ENCODE measurements at regions not wholly inside any gene's neighbourhood (a gene's known extent, or its start where the extent isn't known, plus 50 kb on each side); places are given as distances from the start of the nearest gene placed in this dataset.

DNA sequence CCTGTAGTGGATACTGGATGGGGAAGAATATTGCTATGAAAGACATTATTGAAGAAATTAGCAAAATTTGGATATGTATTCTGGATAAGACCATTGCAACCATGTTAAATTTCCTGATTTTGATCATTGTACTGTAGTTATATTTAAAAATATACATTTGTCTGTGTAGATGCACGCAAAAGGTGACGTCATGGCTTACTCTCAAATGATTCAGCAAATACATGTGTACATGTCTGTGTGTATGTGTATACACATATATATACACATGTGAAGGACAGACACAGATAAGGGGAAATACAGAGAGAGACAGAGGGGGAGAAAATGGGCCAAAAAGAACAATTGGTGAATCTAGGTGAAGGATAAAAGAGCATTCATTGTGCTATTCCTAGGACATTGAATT lies 82.3 kb upstream of the PLCB4 start:
- ChIA-PET CTCF (no interaction called here), POLR2A (no interaction called here)

DNA sequence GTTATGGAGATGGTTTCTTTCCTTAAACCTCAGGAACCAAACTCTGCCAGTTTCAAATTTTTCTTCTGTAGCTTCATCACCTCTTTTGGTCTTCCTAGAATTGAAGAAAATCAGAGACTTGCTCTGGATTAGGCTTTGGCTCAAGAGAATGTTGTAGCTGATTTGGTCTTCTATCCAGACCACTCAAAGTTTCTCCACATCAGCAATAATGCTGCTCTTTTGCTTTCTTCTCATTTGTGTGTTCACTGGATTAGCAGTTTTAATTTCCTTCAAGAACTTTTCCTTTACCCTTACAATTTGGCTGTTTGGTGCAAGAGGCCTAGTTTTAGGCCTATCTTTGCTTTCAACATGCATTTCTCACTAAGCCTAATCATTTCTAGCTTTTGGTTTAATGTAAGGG lies 78.1 kb upstream of the PLCB4 start:
- ChIA-PET CTCF (no interaction called here), POLR2A (no interaction called here)
- DNase-seq (ENCODE audit: low spot score) (no peak), ATAC-seq (no peak)
- TF ChIP-seq NFATC4 (CRISPR knock-in tag; IDR thresholded peaks at IDR 0.05), result no peak
- no peaks in the 10 kb centered on the region for H3K27me3 Mint-ChIP-seq (ENCODE audit: low read depth)
- H3K27ac Mint-ChIP-seq, result no peak overlapping the region
- no peaks in the 10 kb centered on the region for H3K36me3 Mint-ChIP-seq
- H3K4me3 Mint-ChIP-seq, result no peak overlapping the region
- H3K4me1 Mint-ChIP-seq, result peaks cover 4% of the 10 kb centered on the region; the same call in 1 of the 2 replicates
- H3K9me3 Mint-ChIP-seq, result no peaks in the 10 kb centered on the region

More for the DNA sequence above, 82.3 kb upstream of the PLCB4 start:
- ATAC-seq (no peak), DNase-seq (ENCODE audit: low spot score) (no peak)
- no peak overlapping the region for H3K4me3 Mint-ChIP-seq
- no peak overlapping the region for H3K27ac Mint-ChIP-seq
- H3K27me3 Mint-ChIP-seq (ENCODE audit: low read depth), result no peaks in the 10 kb centered on the region
- H3K36me3 Mint-ChIP-seq, result no peaks in the 10 kb centered on the region
- H3K4me1 Mint-ChIP-seq, result peaks cover 4% of the 10 kb centered on the region; the same call in 1 of the 2 replicates
- no peaks in the 10 kb centered on the region for H3K9me3 Mint-ChIP-seq
- TF ChIP-seq, protein P1, sequence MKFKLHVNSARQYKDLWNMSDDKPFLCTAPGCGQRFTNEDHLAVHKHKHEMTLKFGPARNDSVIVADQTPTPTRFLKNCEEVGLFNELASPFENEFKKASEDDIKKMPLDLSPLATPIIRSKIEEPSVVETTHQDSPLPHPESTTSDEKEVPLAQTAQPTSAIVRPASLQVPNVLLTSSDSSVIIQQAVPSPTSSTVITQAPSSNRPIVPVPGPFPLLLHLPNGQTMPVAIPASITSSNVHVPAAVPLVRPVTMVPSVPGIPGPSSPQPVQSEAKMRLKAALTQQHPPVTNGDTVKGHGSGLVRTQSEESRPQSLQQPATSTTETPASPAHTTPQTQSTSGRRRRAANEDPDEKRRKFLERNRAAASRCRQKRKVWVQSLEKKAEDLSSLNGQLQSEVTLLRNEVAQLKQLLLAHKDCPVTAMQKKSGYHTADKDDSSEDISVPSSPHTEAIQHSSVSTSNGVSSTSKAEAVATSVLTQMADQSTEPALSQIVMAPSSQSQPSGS (CRISPR knock-in tag; IDR thresholded peaks at IDR 0.05; ENCODE audit: borderline replicate concordance, low read depth), result no peak
- TF ChIP-seq OVOL2 (CRISPR knock-in tag; IDR thresholded peaks at IDR 0.05; ENCODE audit: borderline replicate concordance) (no peak), SMAD4 (CRISPR knock-in tag; IDR thresholded peaks at IDR 0.05) (no peak), TCF7 (CRISPR knock-in tag; IDR thresholded peaks at IDR 0.05; ENCODE audit: low read depth) (no peak), ZNF121 (CRISPR knock-in tag; IDR thresholded peaks at IDR 0.05) (no peak), ZBTB21 (CRISPR knock-in tag; IDR thresholded peaks at IDR 0.05; ENCODE audit: borderline replicate concordance) (no peak), SP1 (CRISPR knock-in tag; conservative IDR thresholded peaks at IDR 0.05) (no peak)
- TF ChIP-seq, protein P2, sequence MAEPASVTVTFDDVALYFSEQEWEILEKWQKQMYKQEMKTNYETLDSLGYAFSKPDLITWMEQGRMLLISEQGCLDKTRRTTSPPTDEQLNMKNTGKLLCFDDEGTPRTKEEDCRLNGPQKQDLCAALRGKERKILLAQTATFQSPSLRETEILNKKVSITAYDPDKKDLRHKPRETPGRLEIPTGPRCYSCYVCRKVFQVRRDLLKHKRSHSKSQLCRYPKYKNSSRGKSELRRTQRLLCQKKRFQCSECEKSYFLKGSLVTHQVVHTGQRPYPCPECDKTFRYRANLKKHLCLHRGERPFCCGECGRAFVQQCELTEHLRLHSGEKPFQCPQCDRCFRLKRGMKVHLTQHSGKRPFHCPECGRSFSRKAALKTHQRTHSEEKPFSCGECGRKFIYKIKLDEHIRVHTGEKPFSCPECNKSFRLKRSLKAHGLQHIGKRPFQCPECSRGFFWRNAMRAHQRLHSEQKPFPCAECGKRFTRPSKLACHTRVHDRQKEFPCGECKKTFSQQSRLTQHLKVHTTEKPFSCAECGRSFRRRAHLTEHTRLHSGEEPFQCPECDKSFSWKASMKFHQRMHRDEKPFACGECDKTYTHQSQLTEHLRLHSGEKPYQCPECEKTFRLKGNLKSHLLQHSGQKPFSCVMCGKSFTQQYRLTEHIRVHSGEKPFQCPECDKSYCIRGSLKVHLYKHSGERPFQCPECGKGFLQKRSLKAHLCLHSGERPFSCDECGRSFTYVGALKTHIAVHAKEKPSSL (CRISPR knock-in tag; conservative IDR thresholded peaks at IDR 0.05), result no peak
- TF ChIP-seq, protein P3, sequence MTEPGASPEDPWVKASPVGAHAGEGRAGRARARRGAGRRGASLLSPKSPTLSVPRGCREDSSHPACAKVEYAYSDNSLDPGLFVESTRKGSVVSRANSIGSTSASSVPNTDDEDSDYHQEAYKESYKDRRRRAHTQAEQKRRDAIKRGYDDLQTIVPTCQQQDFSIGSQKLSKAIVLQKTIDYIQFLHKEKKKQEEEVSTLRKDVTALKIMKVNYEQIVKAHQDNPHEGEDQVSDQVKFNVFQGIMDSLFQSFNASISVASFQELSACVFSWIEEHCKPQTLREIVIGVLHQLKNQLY (CRISPR knock-in tag; IDR thresholded peaks at IDR 0.05), result no peak
- TF ChIP-seq, protein P4, sequence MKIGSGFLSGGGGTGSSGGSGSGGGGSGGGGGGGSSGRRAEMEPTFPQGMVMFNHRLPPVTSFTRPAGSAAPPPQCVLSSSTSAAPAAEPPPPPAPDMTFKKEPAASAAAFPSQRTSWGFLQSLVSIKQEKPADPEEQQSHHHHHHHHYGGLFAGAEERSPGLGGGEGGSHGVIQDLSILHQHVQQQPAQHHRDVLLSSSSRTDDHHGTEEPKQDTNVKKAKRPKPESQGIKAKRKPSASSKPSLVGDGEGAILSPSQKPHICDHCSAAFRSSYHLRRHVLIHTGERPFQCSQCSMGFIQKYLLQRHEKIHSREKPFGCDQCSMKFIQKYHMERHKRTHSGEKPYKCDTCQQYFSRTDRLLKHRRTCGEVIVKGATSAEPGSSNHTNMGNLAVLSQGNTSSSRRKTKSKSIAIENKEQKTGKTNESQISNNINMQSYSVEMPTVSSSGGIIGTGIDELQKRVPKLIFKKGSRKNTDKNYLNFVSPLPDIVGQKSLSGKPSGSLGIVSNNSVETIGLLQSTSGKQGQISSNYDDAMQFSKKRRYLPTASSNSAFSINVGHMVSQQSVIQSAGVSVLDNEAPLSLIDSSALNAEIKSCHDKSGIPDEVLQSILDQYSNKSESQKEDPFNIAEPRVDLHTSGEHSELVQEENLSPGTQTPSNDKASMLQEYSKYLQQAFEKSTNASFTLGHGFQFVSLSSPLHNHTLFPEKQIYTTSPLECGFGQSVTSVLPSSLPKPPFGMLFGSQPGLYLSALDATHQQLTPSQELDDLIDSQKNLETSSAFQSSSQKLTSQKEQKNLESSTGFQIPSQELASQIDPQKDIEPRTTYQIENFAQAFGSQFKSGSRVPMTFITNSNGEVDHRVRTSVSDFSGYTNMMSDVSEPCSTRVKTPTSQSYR (CRISPR knock-in tag; IDR thresholded peaks at IDR 0.05), result no peak

DNA sequence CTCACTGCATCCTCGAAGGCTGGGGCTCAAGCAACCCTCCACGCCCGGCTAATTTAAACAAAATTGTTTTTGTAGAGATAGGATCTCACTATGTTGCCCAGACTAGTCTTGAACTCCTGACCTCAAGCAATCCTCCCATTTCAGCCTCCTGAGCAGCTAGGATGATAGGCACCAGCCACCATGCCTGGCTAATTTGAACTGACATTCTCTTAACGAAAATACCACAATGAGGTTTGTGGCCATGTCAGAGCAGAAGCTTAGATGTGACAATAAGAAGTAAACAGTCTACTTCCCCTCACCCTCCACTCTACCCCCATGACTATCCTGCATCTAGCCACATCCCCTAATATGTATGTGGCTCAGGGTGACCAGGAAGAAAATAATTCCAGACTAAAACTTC lies 74.8 kb upstream of the PLCB4 start:
- Mint-ChIP-seq H3K4me3 (no peak overlapping the region), H3K4me1 (peaks cover 25% of the 10 kb centered on the region), H3K27ac (no peak overlapping the region), H3K9me3 (no peaks in the 10 kb centered on the region), H3K27me3 (ENCODE audit: low read depth) (no peaks in the 10 kb centered on the region), H3K36me3 (no peaks in the 10 kb centered on the region)
- ChIA-PET POLR2A (no interaction called here), CTCF (interaction anchor here (1.6 kb wide), 1 partner anchor 222 kb away, joined by 3 read pairs; no protein-coding TSS in a partner anchor)
- peak; percentile 60; the same call in 1 of the 2 replicates for TF ChIP-seq ZNF121 (CRISPR knock-in tag; IDR thresholded peaks at IDR 0.05)
- no peak for TF ChIP-seq SP1 (CRISPR knock-in tag; conservative IDR thresholded peaks at IDR 0.05)
- ATAC-seq (no peak), DNase-seq (ENCODE audit: low spot score) (no peak)

DNA sequence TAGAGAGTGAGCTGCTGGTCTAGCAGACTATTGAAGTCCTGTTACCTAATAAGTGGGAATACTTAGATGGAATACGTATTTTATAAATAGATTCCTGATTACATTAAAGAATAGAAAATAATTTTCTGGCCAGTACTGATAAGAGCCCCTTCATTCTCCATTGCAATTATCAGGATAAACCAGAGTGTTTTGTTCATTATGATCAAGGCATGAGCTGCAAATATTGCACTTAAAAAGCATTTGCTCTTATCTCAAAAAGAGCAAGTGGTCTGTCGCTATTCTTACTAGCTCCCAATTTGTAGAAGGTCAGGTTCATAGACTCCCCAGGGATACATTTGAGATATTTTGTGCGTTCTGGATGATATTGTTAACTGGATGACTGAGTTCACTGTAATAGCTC lies 73.1 kb upstream of the PLCB4 start:
- H3K27ac Mint-ChIP-seq, result no peak overlapping the region
- H3K4me3 Mint-ChIP-seq, result no peak overlapping the region
- no peak for DNase-seq (ENCODE audit: low spot score)
- ChIA-PET POLR2A (interaction anchor here (0.6 kb wide), 1 partner anchor 10 kb away, joined by 3 read pairs; no protein-coding TSS in a partner anchor), CTCF (interaction anchor here (0.8 to 2.2 kb wide), 2 partner anchors 142 to 205 kb away, joined by 3 to 9 read pairs; no protein-coding TSS in a partner anchor)
- H3K9me3 Mint-ChIP-seq, result no peaks in the 10 kb centered on the region
- peaks cover 25% of the 10 kb centered on the region for H3K4me1 Mint-ChIP-seq
- H3K27me3 Mint-ChIP-seq (ENCODE audit: low read depth), result no peaks in the 10 kb centered on the region
- TF ChIP-seq GTF2I (CRISPR knock-in tag; conservative IDR thresholded peaks at IDR 0.05), result no peak
- no peak for TF ChIP-seq ZNF416 (CRISPR knock-in tag; IDR thresholded peaks at IDR 0.05)
- TF ChIP-seq, protein P5, sequence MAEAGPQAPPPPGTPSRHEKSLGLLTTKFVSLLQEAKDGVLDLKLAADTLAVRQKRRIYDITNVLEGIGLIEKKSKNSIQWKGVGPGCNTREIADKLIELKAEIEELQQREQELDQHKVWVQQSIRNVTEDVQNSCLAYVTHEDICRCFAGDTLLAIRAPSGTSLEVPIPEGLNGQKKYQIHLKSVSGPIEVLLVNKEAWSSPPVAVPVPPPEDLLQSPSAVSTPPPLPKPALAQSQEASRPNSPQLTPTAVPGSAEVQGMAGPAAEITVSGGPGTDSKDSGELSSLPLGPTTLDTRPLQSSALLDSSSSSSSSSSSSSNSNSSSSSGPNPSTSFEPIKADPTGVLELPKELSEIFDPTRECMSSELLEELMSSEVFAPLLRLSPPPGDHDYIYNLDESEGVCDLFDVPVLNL (CRISPR knock-in tag; IDR thresholded peaks at IDR 0.05; ENCODE audit: borderline replicate concordance, low read depth), result no peak
- H3K36me3 Mint-ChIP-seq, result no peaks in the 10 kb centered on the region
- ATAC-seq, result no peak

Measured in WTC11 (cell line).